Activated T-cell treated with anti-CD3 and anti-CD28 coated beads, Interleukin-2, amount 50 U/mL, for 4 hours (primary cell): ENCODE measurements at regions not wholly inside any gene's neighbourhood (a gene's known extent, or its start where the extent isn't known, plus 50 kb on each side); places are given as distances from the start of the nearest gene placed in this dataset.

Source experiments
- ATAC-seq, 2 donors: fragments of 200-7000 bp; cut with Tn5 transposase; one replicate each; pipeline ENCODE4 v1.10.0; 2021
- DNase-seq: peaks from one replicate; pipeline ENCODE4 v3.0.0-alpha.2; 2020
- H3K27me3 Mint-ChIP-seq: one replicate; pipeline ENCODE4 v1.8.0; 2021; ENCODE audit warnings: low read depth, mixed read lengths
- H3K36me3 Mint-ChIP-seq: one replicate; pipeline ENCODE4 v1.8.0; 2022; ENCODE audit warnings: mixed read lengths; ENCODE audit not compliant: insufficient read depth
- H3K4me1 Mint-ChIP-seq: one replicate; pipeline ENCODE4 v1.8.0; 2021; ENCODE audit warnings: low read depth, mixed read lengths
- H3K4me3 Mint-ChIP-seq: one replicate; pipeline ENCODE4 v1.8.0; 2021; ENCODE audit warnings: mild to moderate bottlenecking, moderate library complexity, mixed read lengths
- H3K9me3 Mint-ChIP-seq: one replicate; pipeline ENCODE4 v1.8.0; 2021; ENCODE audit warnings: mixed read lengths

- H3K36me3 Mint-ChIP-seq: no peaks in the 10 kb centered on the region
- H3K9me3 Mint-ChIP-seq: peaks cover 4% of the 10 kb centered on the region
- ATAC-seq (no peak), DNase-seq (no peak)
- H3K4me3 Mint-ChIP-seq: no peak overlapping the region
- H3K27me3 Mint-ChIP-seq: no peaks in the 10 kb centered on the region
- no peaks in the 10 kb centered on the region for H3K4me1 Mint-ChIP-seq
Measured at GRCh38 chr3:117234331-117234730, 524.8 kb downstream of the TUSC7 start.

- no peaks in the 10 kb centered on the region for H3K36me3 Mint-ChIP-seq
- peaks cover 4% of the 10 kb centered on the region for H3K9me3 Mint-ChIP-seq
- DNase-seq (no peak), ATAC-seq (no peak)
- no peaks in the 10 kb centered on the region for H3K4me1 Mint-ChIP-seq
- H3K27me3 Mint-ChIP-seq: no peaks in the 10 kb centered on the region
- no peak overlapping the region for H3K4me3 Mint-ChIP-seq
Measured at GRCh38 chr3:117235304-117235703, 525.7 kb downstream of the TUSC7 start.

- no peak for DNase-seq
- H3K4me1 Mint-ChIP-seq: no peaks in the 10 kb centered on the region
- no peak for ATAC-seq
- H3K36me3 Mint-ChIP-seq: no peaks in the 10 kb centered on the region
- H3K27me3 Mint-ChIP-seq: no peaks in the 10 kb centered on the region
- no peaks in the 10 kb centered on the region for H3K9me3 Mint-ChIP-seq
- H3K4me3 Mint-ChIP-seq: no peak overlapping the region
Measured at GRCh38 chr3:117238806-117239205, 529.2 kb downstream of the TUSC7 start.

GRCh38 chr3:117243657-117244056 lies 534.1 kb downstream of the TUSC7 start:
- Mint-ChIP-seq H3K9me3 (peaks cover 4% of the 10 kb centered on the region), H3K36me3 (no peaks in the 10 kb centered on the region), H3K27me3 (no peaks in the 10 kb centered on the region), H3K4me3 (no peak overlapping the region), H3K4me1 (no peaks in the 10 kb centered on the region)
- ATAC-seq (no peak), DNase-seq (no peak)

GRCh38 chr3:117246771-117247555 lies 537.4 kb downstream of the TUSC7 start:
- no peaks in the 10 kb centered on the region for H3K36me3 Mint-ChIP-seq
- DNase-seq: no peak
- H3K27me3 Mint-ChIP-seq: no peaks in the 10 kb centered on the region
- ATAC-seq: no peak
- H3K9me3 Mint-ChIP-seq: peaks cover 4% of the 10 kb centered on the region
- no peak overlapping the region for H3K4me3 Mint-ChIP-seq
- no peaks in the 10 kb centered on the region for H3K4me1 Mint-ChIP-seq

- peaks cover 4% of the 10 kb centered on the region for H3K9me3 Mint-ChIP-seq
- no peaks in the 10 kb centered on the region for H3K36me3 Mint-ChIP-seq
- ATAC-seq: no peak
- no peak for DNase-seq
- no peaks in the 10 kb centered on the region for H3K27me3 Mint-ChIP-seq
- H3K4me1 Mint-ChIP-seq: no peaks in the 10 kb centered on the region
- H3K4me3 Mint-ChIP-seq: no peak overlapping the region
Measured at GRCh38 chr3:117248153-117248552, 538.6 kb downstream of the TUSC7 start.

GRCh38 chr3:117252208-117252607 lies 542.6 kb downstream of the TUSC7 start:
- ATAC-seq (no peak), DNase-seq (no peak)
- Mint-ChIP-seq H3K27me3 (no peaks in the 10 kb centered on the region), H3K4me1 (no peaks in the 10 kb centered on the region), H3K36me3 (no peaks in the 10 kb centered on the region), H3K9me3 (peaks cover 4% of the 10 kb centered on the region), H3K4me3 (no peak overlapping the region)

- H3K4me1 Mint-ChIP-seq: no peaks in the 10 kb centered on the region
- H3K4me3 Mint-ChIP-seq: no peak overlapping the region
- no peaks in the 10 kb centered on the region for H3K27me3 Mint-ChIP-seq
- H3K9me3 Mint-ChIP-seq: peaks cover 4% of the 10 kb centered on the region
- no peak for DNase-seq
- H3K36me3 Mint-ChIP-seq: no peaks in the 10 kb centered on the region
- no peak for ATAC-seq
Measured at GRCh38 chr3:117252651-117253050, 543.1 kb downstream of the TUSC7 start.

GRCh38 chr3:117253636-117254035 lies 544.1 kb downstream of the TUSC7 start:
- Mint-ChIP-seq H3K36me3 (no peaks in the 10 kb centered on the region), H3K9me3 (no peaks in the 10 kb centered on the region)
- ATAC-seq: no peak

GRCh38 chr3:117254985-117255384 lies 545.4 kb downstream of the TUSC7 start:
- Mint-ChIP-seq H3K4me1 (no peaks in the 10 kb centered on the region), H3K9me3 (no peaks in the 10 kb centered on the region), H3K27me3 (no peaks in the 10 kb centered on the region), H3K36me3 (no peaks in the 10 kb centered on the region), H3K4me3 (no peak overlapping the region)
- DNase-seq (no peak), ATAC-seq (no peak)

More at GRCh38 chr3:117253636-117254035, 544.1 kb downstream of the TUSC7 start:
- DNase-seq: no peak
- Mint-ChIP-seq H3K4me1 (no peaks in the 10 kb centered on the region), H3K27me3 (no peaks in the 10 kb centered on the region), H3K4me3 (no peak overlapping the region)

- no peak for ATAC-seq
Measured at GRCh38 chr3:117255736-117256135, 546.2 kb downstream of the TUSC7 start.

GRCh38 chr3:117261983-117262421 lies 552.4 kb downstream of the TUSC7 start:
- Mint-ChIP-seq H3K9me3 (peaks cover 4% of the 10 kb centered on the region), H3K36me3 (no peaks in the 10 kb centered on the region), H3K27me3 (no peaks in the 10 kb centered on the region), H3K4me1 (no peaks in the 10 kb centered on the region), H3K4me3 (no peak overlapping the region)
- no peak for ATAC-seq
- DNase-seq: no peak

More at GRCh38 chr3:117255736-117256135, 546.2 kb downstream of the TUSC7 start:
- DNase-seq: no peak
- Mint-ChIP-seq H3K27me3 (no peaks in the 10 kb centered on the region), H3K4me3 (no peak overlapping the region), H3K36me3 (no peaks in the 10 kb centered on the region), H3K4me1 (no peaks in the 10 kb centered on the region), H3K9me3 (no peaks in the 10 kb centered on the region)

- peaks cover 4% of the 10 kb centered on the region for H3K9me3 Mint-ChIP-seq
- no peaks in the 10 kb centered on the region for H3K4me1 Mint-ChIP-seq
- DNase-seq: no peak
- ATAC-seq: no peak
- no peaks in the 10 kb centered on the region for H3K27me3 Mint-ChIP-seq
- H3K4me3 Mint-ChIP-seq: no peak overlapping the region
- H3K36me3 Mint-ChIP-seq: no peaks in the 10 kb centered on the region
Measured at GRCh38 chr3:117263270-117263669, 553.7 kb downstream of the TUSC7 start.

GRCh38 chr3:117263745-117264144 lies 554.2 kb downstream of the TUSC7 start:
- Mint-ChIP-seq H3K9me3 (peaks cover 4% of the 10 kb centered on the region), H3K4me3 (no peak overlapping the region), H3K36me3 (no peaks in the 10 kb centered on the region)

GRCh38 chr3:117264204-117264994 lies 554.8 kb downstream of the TUSC7 start:
- DNase-seq (no peak), ATAC-seq (no peak)
- Mint-ChIP-seq H3K4me1 (no peaks in the 10 kb centered on the region), H3K36me3 (no peaks in the 10 kb centered on the region), H3K9me3 (peaks cover 4% of the 10 kb centered on the region), H3K27me3 (no peaks in the 10 kb centered on the region), H3K4me3 (no peak overlapping the region)

More at GRCh38 chr3:117263745-117264144, 554.2 kb downstream of the TUSC7 start:
- no peak for ATAC-seq
- Mint-ChIP-seq H3K4me1 (no peaks in the 10 kb centered on the region), H3K27me3 (no peaks in the 10 kb centered on the region)
- no peak for DNase-seq
